ENCODE measurements at regions not wholly inside any gene's neighbourhood (a gene's known extent, or its start where the extent isn't known, plus 50 kb on each side); places are given as distances from the start of the nearest gene placed in this dataset.

GRCh38 chr11:39078465-39078864 is 2381.0 kb downstream of the LRRC4C start:
- Histone ChIP-seq H3K27ac (replicated peaks) (no peak overlapping the region), H3K4me3 (replicated peaks; ENCODE audit: insufficient read depth, low read length) (no peak overlapping the region), H3K27me3 (ENCODE audit: insufficient read depth, poor library complexity, severe bottlenecking) (no peaks in the 10 kb centered on the region)
- no peak for TF ChIP-seq CTCF (IDR thresholded peaks at IDR 0.05; ENCODE audit: insufficient read depth, low read length)
- no peak for TF ChIP-seq GABPA (IDR thresholded peaks at IDR 0.05; ENCODE audit: low read depth)
- no peak for TF ChIP-seq POLR2AphosphoS5 (IDR thresholded peaks at IDR 0.05; ENCODE audit: low read depth)
- TF ChIP-seq REST (IDR thresholded peaks at IDR 0.05; ENCODE audit: insufficient replicate concordance, low read depth) = no peak
- TF ChIP-seq SPI1 (IDR thresholded peaks at IDR 0.05; ENCODE audit: borderline replicate concordance, low read depth) = no peak
- no peak for DNase-seq (ENCODE audit: low read depth in 1 of 2, low spot score in 1 of 2)

- H3K4me3 ChIP-seq (replicated peaks; ENCODE audit: insufficient read depth, low read length) = no peak overlapping the region
- no peaks in the 10 kb centered on the region for H3K27me3 ChIP-seq (ENCODE audit: insufficient read depth, poor library complexity, severe bottlenecking)
- DNase-seq (ENCODE audit: low read depth in 1 of 2, low spot score in 1 of 2) = no peak
- TF ChIP-seq POLR2AphosphoS5 (IDR thresholded peaks at IDR 0.05; ENCODE audit: low read depth) (no peak), SPI1 (IDR thresholded peaks at IDR 0.05; ENCODE audit: borderline replicate concordance, low read depth) (no peak), GABPA (IDR thresholded peaks at IDR 0.05; ENCODE audit: low read depth) (no peak), REST (IDR thresholded peaks at IDR 0.05; ENCODE audit: insufficient replicate concordance, low read depth) (no peak), CTCF (IDR thresholded peaks at IDR 0.05; ENCODE audit: insufficient read depth, low read length) (no peak)
- H3K27ac ChIP-seq (replicated peaks) = no peak overlapping the region
These were observed 2421.8 kb downstream of the LRRC4C start for GRCh38 chr11:39037611-39038010.

- no peak for DNase-seq (ENCODE audit: low read depth in 1 of 2, low spot score in 1 of 2)
- TF ChIP-seq CTCF (IDR thresholded peaks at IDR 0.05; ENCODE audit: insufficient read depth, low read length) (no peak), REST (IDR thresholded peaks at IDR 0.05; ENCODE audit: insufficient replicate concordance, low read depth) (no peak), GABPA (IDR thresholded peaks at IDR 0.05; ENCODE audit: low read depth) (no peak), SPI1 (IDR thresholded peaks at IDR 0.05; ENCODE audit: borderline replicate concordance, low read depth) (no peak), POLR2AphosphoS5 (IDR thresholded peaks at IDR 0.05; ENCODE audit: low read depth) (no peak)
- Histone ChIP-seq H3K4me3 (replicated peaks; ENCODE audit: insufficient read depth, low read length) (no peak overlapping the region), H3K27me3 (ENCODE audit: insufficient read depth, poor library complexity, severe bottlenecking) (no peaks in the 10 kb centered on the region), H3K27ac (replicated peaks) (no peak overlapping the region)
These were observed 2423.4 kb downstream of the LRRC4C start for GRCh38 chr11:39036021-39036420.

Measured in HL-60 (cell line).